EL (cell line): ENCODE measurements at regions not wholly inside any gene's neighbourhood (a gene's known extent, or its start where the extent isn't known, plus 50 kb on each side); places are given as distances from the start of the nearest gene placed in this dataset.
"Not testable (repeated sequence)": the region's sequence is repeated elsewhere in the genome, so short reads cannot be mapped to it uniquely, and the experiment has no call there.

Experiments used
- DNase-seq: peaks from one replicate; pipeline ENCODE4 v3.0.0-alpha.2; 2016

DNA sequence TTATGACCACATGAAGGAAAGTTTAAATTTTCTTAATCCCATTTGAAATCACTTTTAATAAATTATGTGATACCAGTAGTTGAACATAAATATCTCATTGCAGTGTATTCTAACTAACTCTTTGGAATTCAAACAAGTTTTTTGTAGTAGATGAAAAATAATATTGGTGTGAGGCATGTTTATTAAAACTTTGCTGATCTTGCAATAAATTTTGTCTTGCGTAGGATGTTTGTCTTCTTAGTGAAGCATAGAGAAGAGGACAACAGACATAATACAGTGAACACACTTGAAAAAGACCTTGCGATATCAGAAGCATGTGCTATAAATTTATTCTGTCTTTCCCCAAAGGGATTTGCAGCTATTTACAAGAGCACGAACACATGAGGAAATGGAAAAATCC, 140.7 kb downstream of the HTR1B start:
- no peak for DNase-seq

DNA sequence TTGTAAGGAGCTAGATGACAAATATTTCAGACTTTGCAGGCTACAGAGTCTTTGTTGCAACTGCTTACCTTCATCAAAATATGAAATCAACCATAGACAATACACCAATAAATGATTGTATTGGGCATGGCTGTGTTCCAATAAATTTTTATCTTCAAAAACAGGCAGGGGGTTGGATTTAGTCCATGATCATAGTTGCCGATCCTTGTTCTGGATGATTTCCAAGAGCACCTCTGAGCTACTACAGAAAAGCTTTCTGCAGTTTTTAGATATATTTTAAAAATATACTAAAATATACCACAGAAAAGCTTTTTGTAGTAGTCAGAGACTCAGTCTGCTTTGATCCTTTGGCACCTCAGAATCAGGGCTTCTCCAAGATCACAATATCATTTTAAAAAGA, 145.0 kb downstream of the HTR1B start:
- no peak for DNase-seq

DNA sequence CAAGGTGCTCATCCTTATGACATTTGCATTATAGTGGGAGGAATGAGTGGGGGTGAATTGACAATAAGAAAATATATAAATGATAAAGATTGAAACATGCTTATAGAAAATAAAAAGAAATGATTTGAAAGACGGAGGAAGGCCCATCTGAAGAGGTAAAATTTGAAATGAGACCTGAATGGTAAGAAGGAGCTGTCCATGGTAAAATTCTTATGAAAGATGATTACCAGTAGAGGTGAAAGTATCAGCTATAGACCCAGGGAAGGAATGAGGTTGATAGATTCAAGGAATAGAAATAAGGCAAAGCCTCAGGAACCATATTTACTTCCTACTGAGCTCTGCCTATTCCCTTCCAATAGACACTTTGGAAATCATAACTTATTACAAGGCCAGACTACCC, 149.7 kb downstream of the HTR1B start:
- DNase-seq = no peak

GRCh38 chr6:77299931-77300330, 163.4 kb downstream of the HTR1B start:
- DNase-seq = no peak

GRCh38 chr6:77298283-77298682, 165.0 kb downstream of the HTR1B start:
- DNase-seq = peak; percentile 5

- peak; percentile 95 for DNase-seq
These were observed 170.4 kb downstream of the HTR1B start for GRCh38 chr6:77292564-77293546.

- peak; percentile 17 for DNase-seq
These were observed 172.5 kb downstream of the HTR1B start for GRCh38 chr6:77290798-77291197.

DNA sequence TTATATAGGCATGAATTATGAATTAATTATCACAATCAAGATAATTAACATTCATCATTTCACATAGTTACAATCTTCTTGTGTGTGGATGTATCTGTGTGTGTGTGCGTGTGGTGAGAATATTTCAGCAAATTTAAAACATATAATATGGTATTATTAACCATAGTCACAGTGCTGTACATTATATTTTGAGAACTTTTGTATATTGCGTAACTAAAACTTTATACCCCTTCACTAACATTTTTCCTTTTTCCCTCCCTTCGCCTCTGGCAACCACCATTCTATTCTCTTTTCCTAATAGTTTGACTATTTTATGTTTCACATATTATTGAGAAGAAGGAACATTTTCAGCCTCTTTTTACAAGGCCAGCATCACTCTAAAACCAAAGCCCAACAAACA, 176.8 kb downstream of the HTR1B start:
- no peak for DNase-seq

- no peak for DNase-seq
These were observed 189.4 kb downstream of the HTR1B start for GRCh38 chr6:77273929-77274328.

- DNase-seq = no peak
These were observed 198.3 kb downstream of the HTR1B start for GRCh38 chr6:77264970-77265369.

DNA sequence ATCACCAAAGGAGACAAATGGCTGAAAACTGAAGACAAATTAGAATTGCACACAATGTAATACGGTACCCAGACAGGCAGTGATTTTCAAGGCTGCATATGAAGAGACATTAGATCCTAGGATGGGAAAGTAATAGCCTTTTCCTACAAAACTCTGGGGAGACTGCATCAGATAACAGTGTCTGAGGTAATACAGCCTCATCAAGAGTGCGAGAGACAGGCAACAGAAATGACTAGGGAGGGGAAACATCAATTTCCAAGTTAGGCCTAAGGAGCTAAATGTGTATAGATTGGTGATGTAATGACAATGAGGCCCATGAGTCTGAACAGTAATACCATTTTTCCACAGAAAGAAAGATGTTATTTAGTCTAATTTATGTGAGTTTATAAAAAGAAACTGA, 200.3 kb downstream of the HTR1B start:
- DNase-seq = no peak

- DNase-seq = not testable (repeated sequence)
These were observed 211.5 kb downstream of the HTR1B start for GRCh38 chr6:77251801-77252200.

DNA sequence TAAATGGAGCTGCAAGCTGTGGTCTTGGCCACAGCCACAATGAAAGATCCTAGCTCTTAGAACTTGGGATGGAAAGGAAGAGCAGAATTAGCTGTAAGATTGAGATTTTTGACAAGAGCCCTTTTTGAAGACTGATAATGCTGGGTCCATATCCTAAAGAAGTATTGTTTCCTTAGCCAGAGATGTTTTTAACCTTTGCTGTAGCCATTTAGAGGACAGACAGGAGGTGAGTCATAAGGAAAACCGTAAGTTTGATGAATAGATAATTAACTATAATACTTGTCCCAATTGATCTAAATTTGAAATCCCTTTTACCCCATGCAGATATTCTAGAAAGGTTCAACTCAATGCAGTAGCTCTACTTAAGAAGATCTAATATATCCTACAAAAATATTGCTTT, 213.7 kb downstream of the HTR1B start:
- DNase-seq = no peak

GRCh38 chr6:77245026-77245425, 218.3 kb downstream of the HTR1B start:
- no peak for DNase-seq

DNA sequence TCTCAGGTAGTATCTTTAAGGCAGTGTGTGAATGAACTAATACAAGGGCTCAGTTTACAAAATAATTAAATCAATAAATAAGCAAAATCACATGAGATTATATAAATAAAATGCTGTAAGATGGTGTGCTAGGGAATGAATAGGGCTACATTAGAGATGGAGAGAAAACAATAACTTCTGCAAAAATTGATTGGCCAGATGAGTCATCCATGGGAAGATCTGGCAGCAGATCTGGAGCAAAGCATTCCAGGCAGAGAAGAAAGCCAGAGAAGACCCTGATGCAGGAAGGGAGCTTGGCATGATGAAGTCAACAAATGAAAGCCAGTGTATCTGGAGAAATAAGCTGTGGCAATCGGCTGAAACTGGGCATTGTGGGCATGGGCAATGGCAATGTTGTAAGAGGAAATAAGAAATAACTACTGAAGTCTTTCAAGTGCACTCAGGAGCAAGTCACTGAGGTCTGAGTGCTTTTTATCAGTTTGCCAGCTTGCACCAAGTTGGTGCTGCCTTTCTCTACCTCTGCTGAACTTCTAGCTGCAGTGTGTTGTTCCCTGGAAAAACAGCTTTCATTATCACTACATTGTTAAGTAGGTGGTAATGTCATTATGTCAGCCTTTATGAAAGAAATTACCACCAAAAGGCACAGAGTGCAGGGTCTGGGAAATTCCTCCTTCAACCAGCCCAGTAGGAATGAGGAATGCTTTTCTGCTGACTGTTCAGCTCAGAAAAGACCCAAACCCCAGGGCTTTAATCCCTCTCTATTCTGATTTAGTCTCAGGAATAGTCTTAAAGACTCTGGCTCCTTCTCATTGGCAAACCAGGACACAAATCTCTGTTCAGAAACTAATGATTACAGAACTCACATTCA, 231.6 kb downstream of the HTR1B start:
- DNase-seq = peak; percentile 50

GRCh38 chr6:77228279-77228678, 235.0 kb downstream of the HTR1B start:
- DNase-seq = no peak

- no peak for DNase-seq
These were observed 245.4 kb downstream of the HTR1B start for GRCh38 chr6:77217896-77218295.

DNA sequence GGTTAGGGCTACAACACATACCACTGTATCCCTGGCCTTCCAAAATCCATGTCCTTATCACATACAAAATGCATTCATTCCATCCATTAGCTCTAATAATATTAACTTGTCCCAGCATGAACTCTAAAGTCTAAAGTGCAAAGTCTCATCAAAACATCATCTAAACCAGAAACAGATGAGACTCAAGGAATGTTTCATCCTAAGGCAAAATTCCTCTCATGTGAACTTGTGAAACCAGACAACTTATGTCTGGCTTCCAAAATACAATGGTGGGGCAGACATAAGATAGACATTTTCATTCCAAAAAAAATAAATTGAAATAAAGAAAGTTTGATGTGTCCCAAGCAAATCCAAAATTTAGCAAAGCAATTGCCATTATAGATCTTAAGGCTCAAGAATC, 257.4 kb downstream of the HTR1B start:
- no peak for DNase-seq

GRCh38 chr6:77204555-77204954, 258.7 kb downstream of the HTR1B start:
- no peak for DNase-seq

DNA sequence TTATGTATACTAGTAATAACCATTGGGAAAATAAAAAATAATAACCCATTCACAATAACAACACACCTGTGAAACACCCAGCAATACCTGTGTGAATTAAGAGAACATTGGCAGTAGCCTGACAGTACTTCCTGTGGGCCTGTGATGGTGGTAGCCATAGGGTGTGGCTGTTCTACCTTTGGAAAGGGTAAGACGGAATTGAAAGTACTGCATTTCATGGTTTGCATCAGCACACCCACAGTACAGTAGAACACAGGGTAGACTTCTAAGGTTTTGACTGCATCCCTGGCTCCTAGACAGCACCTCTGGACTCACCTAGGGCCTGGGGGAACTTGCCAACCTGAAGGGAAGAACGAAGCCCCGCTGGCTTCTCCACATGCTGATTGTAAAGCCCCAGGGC, 279.8 kb downstream of the HTR1B start:
- DNase-seq = no peak

- DNase-seq = no peak
These were observed 281.5 kb downstream of the HTR1B start for GRCh38 chr6:77181749-77182148.

- DNase-seq = peak; percentile 54
These were observed 283.0 kb downstream of the HTR1B start for GRCh38 chr6:77180326-77180725.

DNA sequence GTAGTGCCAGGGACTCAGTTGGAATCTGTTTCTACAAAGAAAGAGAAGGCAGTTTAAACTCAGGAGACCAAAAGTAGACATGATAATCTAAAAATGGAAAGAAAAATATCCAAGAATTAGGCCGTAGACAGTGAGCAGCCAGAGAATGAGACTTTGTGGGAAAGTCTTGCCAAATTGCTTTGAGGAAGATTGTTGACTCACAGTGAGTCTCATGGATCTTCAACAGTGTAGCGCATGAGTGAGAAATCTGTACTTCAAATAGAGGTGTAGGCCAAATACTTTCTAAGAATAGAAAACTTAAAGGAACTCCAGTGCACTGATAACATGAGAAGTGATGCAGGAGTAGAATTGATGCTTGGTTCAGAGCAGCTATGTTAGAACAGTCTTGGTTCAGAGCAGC, 284.5 kb downstream of the HTR1B start:
- peak; percentile 59 for DNase-seq

GRCh38 chr6:77177470-77177869, 285.8 kb downstream of the HTR1B start:
- no peak for DNase-seq
